GM19455 (cell line): ENCODE measurements at regions not wholly inside any gene's neighbourhood (a gene's known extent, or its start where the extent isn't known, plus 50 kb on each side); places are given as distances from the start of the nearest gene placed in this dataset.

Experiments
- ATAC-seq: cut with Tn5 transposase; IDR thresholded peaks from one replicate; pipeline ENCODE4 v1.9.1; 2021; ENCODE audit not compliant: unreplicated experiment

GRCh38 chr1:218024211-218024720 lies 260.8 kb upstream of the RRP15 start:
- no peak for ATAC-seq

GRCh38 chr1:218025454-218025853 lies 259.6 kb upstream of the RRP15 start:
- ATAC-seq: no peak

- ATAC-seq: no peak
These were observed 257.9 kb upstream of the RRP15 start for GRCh38 chr1:218027152-218027551.

- no peak for ATAC-seq
These were observed 254.2 kb upstream of the RRP15 start for GRCh38 chr1:218030846-218031245.

GRCh38 chr1:218031901-218032300 lies 253.2 kb upstream of the RRP15 start:
- ATAC-seq: no peak

- no peak for ATAC-seq
These were observed 250.6 kb upstream of the RRP15 start for GRCh38 chr1:218034468-218034867.

- ATAC-seq: no peak
These were observed 236.2 kb upstream of the RRP15 start for GRCh38 chr1:218048828-218049420.

- ATAC-seq: no peak
These were observed 235.5 kb upstream of the RRP15 start for GRCh38 chr1:218049641-218050040.

- no peak for ATAC-seq
These were observed 226.4 kb upstream of the RRP15 start for GRCh38 chr1:218058730-218059129.

GRCh38 chr1:218064426-218064825 lies 220.7 kb upstream of the RRP15 start:
- ATAC-seq: no peak

GRCh38 chr1:218066332-218066731 lies 218.8 kb upstream of the RRP15 start:
- ATAC-seq: no peak

GRCh38 chr1:218068241-218068640 lies 216.9 kb upstream of the RRP15 start:
- no peak for ATAC-seq

- ATAC-seq: no peak
These were observed 215.9 kb upstream of the RRP15 start for GRCh38 chr1:218069180-218069579.

- no peak for ATAC-seq
These were observed 212.0 kb upstream of the RRP15 start for GRCh38 chr1:218073062-218073461.

- no peak for ATAC-seq
These were observed 206.2 kb upstream of the RRP15 start for GRCh38 chr1:218078916-218079315.

GRCh38 chr1:218079347-218079746 lies 205.7 kb upstream of the RRP15 start:
- ATAC-seq: no peak

- no peak for ATAC-seq
These were observed 205.3 kb upstream of the RRP15 start for GRCh38 chr1:218079820-218080219.

- ATAC-seq: no peak
These were observed 204.2 kb upstream of the RRP15 start for GRCh38 chr1:218080863-218081262.

- no peak for ATAC-seq
These were observed 203.7 kb upstream of the RRP15 start for GRCh38 chr1:218081358-218081757.

- no peak for ATAC-seq
These were observed 194.6 kb upstream of the RRP15 start for GRCh38 chr1:218090459-218090858.

GRCh38 chr1:218101409-218101808 lies 183.7 kb upstream of the RRP15 start:
- ATAC-seq: no peak

GRCh38 chr1:218108034-218108433 lies 177.1 kb upstream of the RRP15 start:
- ATAC-seq: no peak

GRCh38 chr1:218112862-218113261 lies 172.2 kb upstream of the RRP15 start:
- no peak for ATAC-seq
